LHCN-M2 (cell line): ENCODE measurements at regions not wholly inside any gene's neighbourhood (a gene's known extent, or its start where the extent isn't known, plus 50 kb on each side); places are given as distances from the start of the nearest gene placed in this dataset.
A peak's percentile ranks its signal among the peaks of the same experiment; 100 is the strongest.
"Not testable (repeated sequence)": the region's sequence is repeated elsewhere in the genome, so short reads cannot be mapped to it uniquely, and the experiment has no call there.

Experiments
- DNase-seq: peaks from one replicate; pipeline ENCODE4 v3.0.0-alpha.2; 2012; ENCODE audit warnings: low read depth

DNA sequence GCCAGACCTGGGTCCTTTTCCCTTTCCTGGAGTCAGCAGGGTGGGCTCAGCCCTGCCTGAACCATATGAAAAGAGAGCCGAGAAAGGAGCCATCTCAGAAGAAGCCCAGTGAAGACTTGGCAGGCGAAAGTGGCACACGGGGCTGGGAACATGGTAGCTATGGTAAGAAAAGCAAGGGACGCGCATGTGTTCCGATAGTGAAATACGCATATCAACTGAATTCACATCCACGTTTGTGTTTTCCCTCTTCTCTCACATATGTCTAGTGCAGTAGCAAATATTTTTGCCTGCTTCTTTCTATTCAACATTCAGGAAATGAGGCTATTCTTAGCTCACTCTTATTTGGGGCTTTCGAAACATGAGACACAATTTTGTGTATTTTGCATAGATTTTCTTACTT lies 54.1 kb upstream of the PEG3 start:
- DNase-seq, result no peak

DNA sequence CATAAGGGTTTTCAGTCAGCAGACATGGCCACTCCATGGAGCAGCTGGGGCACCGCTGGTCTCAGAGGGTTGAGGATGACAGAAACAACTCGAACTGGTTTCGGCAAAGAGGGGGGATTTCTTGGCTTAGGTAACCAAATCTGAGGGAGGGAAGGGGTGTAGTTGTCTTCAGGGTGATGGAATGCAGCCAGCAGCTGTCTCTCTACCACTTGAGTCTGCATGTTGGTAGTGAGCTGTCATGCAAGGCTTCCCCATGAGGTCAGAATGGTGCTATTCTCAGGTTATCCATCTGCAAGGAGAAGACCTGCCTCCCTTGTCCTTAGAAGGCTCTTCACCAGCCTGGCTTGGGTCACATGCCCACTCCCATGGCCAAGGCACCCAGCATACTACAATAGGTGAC lies 55.6 kb upstream of the PEG3 start:
- DNase-seq, result no peak

DNA sequence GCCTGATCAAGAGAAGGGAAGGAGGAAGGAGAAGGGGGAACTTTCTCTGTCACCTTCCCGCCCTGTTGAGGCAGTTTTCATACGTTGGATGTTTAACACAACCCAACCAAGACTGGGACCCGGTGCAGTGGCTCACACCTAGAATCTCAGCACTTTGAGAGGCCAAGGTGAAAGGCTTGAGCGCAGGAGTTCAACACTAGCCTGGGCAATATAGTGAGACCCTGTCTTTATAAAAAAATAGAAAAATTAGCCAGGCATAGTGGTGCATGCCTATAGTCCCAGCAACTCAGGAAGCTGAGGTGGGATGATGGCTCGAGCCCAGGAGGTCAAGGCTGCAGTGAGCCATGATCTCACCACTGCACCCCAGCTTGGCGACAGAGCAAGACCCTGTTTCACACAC lies 59.4 kb upstream of the PEG3 start:
- no peak for DNase-seq

DNA sequence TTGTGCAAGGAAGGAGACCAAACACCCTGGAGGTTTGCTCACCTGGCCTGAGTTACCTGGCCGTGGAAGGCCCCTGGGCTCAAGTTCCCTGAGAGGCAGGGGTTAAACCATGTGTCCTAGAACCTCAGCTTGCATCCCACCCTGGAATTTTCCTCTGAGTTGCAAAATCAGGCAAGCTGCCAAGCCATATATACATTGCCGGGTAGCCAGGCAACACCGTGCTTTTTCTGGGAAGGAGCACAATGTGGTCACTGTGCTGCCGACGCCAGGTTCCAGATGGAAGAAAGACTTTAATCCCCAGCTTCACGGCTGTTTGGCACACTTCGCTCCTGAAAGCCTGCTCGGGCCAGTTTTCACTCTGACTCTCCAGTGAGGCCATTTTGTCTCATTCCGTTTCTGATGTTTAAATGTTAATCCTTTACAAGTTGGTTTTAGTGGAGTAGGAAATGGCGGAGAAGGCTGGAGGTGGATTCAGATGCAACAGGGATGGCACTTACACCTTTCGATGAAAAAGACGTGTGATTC lies 60.1 kb upstream of the PEG3 start:
- DNase-seq, result no peak

DNA sequence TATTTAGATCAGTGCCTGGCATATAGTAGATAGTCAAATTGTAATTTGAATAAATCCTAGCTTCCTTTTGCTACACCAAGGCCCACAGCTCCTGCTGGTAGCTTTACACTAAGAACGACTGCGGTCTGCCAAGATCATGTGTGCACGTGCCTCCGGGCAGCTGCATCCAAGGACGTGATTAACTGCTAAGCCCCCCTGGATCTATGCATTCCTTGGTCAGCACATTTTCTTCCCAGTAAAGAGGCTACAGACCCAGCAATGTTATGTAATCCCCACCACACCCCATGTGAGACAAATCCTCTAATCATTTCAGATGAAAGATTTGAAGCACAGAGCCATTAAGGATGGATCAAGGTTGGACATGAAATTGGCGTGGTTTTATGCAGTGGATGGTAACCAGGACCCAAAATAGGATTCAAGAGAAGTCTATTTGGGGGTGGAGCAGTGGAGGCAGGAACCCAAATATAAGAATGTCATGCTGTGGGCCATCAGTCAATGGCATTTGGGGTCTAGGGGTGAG lies 65.2 kb upstream of the PEG3 start:
- DNase-seq, result no peak

DNA sequence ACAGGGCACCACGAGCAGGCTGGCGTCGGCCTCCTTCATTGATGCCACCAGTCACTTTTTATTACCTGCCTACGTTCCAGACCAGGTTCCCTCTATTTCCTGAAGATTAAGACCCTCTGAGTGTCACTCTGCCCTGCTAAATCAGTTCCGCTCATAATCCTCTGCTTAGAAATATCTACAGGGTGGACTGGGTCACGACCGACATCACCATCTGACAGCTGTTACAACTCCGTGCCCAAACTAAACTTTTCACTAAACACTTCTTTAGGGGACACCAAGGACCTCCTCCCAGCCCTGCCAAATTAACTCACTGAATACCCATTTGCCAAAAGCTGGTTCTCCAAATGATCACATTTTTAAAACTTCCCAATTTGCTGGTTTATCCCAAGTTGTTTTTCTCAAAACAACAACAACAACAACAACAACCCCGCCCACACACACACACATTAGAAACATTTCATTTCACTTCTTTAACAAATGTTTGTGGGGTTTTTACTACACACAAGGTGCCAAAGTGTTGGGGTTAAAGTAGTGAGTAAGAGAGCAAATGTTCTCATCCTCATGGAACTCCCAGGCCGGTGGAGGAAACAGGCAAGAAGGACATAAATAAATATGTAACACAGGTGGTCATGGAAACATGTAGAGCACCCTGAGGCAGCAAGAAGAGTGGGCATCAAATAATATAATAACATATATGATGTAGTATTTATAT lies 72.0 kb upstream of the PEG3 start:
- no peak for DNase-seq

DNA sequence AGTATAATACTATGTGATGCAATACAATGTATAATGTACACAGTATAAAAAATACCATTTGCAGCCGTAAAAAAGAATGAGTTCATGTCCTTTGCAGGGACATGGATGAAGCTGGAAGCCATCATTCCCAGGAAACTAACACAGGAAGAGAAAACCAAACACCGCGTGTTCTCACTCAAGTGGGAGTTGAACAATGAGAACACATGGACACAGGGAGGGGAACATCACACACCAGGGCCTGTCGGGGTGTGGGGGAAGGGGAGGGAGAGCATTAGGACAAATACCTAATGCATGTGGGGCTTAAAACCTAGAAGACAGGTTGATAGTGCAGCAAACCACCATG lies 72.6 kb upstream of the PEG3 start:
- DNase-seq, result not testable (repeated sequence)

DNA sequence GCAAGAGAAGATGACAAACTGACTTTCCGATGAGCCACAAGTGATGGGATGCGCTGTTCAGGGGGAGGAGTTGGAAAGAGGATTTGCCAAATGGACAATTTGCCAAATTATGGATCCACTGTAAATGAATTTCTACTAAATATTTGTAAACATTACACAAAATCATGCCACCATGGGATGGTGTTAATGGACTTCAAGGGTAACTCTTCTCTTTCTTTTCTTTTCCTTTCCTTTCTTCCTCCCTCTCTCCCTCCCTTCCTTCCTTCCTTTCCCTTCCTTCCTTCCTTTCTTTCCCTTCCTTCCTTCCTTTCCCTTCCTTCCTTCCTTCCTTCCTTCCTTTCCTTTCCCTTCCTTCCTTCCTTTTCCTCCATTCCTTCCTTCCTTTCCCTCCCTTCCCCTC lies 76.0 kb upstream of the PEG3 start:
- no peak for DNase-seq

DNA sequence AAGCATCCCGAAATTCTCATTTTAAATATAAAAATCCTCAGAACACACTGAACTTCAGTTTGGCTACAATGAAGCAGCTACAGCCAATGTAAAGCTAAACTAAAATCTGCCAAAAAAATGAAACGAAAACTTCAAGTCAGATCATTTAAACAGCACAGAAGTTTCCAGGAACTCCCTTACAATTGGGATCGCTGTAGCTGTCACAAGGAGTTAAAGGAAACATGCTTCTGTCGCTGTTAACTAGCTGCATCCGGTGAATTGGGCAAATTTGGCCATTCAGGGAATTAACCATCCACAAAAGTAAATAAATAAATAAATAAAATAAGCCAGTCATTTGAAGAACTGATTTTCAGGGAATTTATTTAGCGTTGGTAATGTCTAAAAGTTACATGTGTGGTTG lies 77.0 kb upstream of the PEG3 start:
- no peak for DNase-seq

DNA sequence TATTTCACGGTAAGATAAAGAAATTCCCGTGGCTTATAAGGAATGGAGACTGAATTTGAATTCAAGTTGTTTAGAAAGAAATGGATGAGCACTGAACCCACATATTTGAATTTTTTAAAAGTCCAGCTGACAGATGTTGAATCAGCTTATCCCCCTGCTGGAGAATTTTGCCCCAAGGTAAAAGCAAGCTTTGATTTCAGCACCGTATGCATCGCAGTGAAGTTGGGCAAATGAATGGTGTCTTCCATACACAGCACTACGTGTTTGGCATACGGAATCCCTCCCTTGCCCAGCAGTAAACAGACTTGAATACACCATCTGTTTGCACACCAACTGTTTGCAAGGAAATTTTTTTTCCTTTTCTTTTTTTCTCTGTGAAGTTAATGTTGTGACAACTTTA lies 77.5 kb upstream of the PEG3 start:
- no peak for DNase-seq

DNA sequence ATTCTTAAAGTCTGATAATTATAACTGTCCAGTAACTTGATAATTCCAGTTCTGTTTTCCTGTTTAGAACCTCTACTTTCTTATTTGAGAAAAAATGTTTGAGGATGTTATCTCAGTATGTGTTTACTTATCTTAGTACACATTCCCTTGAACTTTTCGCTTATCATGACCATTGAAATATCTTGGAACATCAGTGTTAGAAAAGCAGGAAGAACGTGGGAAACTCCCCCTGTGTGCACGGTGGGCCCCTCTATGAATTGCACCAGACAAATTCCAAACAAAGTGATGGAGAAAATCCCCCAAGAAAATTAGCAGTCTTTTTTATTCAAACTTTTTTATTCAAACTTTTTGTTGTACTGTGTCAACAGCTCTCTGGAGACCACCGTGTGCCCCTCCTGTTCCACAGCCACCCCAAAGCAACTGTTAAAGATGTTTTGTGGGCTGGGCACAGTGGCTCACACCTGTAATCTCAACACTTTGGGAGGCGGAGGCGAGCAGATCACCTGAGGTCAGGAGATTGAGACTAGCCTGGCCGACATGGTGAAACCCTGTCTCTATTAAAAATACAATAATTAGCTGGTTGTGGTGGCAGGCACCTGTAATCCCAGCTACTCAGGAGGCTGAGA lies 78.3 kb upstream of the PEG3 start:
- DNase-seq, result no peak

DNA sequence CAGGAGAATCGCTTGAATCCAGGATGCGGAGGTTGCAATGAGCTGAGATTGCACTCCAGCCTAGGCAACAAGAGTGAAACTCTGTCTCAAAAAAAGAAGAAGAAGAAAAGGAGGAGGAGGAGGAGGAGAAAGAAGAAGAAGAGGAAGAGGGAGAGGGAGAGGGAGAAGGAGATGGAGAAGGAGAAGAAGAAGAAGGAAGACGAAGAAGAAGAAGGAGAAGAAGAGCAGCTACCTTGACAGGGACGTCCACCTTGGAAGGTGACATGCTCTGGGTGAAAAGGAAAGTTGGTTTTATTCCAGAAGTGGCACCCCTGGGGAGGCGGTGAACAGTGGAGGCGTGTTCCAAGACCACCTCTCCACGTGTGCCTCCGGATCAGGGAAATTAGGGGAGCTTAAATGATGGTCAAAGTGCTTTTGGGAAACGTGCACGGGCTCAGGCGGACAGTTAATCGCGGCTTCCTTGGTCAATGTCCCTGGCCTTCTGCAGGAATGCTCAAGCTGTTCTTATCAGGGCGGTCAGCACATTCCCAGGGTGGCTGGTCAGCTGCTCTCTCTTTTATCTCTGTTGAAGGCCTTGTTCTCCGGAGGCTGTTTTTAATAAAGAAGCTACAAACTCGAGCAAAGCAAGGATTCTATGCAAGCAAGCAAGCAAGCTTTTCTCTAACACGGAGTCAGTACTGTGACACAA lies 78.9 kb upstream of the PEG3 start:
- no peak for DNase-seq

DNA sequence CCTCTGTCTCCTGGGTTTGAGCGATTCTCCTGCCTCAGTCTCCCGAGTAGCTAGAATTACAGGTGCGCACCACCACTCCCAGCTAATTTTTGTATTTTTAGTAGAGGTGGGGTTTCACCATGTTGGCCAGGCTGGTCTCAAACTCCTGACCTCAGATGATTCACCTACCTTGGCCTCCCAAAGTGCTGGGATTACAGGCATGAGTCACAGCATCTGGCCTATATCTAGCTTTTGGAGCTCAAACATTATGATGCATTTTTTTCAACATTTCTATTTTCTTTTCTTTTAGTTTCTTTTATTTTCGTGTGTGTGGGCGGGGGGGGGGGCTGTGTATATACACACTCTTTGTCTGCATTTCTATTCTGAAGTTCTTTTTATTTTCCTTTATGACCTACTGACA lies 85.6 kb upstream of the PEG3 start:
- DNase-seq, result not testable (repeated sequence)

DNA sequence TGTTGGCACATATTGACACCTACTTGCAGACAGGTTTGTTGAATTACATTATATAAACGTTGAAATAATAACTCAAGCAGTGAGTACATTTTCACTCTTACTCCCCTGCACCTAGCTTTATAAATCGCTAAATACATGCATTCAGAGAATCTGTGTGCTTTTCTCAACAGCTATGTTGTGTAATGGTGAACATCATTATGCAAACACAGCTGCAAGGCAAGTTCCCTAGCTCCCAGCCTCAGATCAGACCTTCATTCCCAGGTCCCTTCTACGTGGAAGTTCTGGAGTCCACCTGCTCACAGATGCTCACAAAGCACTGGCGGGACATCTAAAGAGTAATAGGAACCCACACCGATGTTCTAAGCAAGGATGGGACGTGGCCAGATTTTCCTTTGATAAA lies 86.8 kb upstream of the PEG3 start:
- no peak for DNase-seq

DNA sequence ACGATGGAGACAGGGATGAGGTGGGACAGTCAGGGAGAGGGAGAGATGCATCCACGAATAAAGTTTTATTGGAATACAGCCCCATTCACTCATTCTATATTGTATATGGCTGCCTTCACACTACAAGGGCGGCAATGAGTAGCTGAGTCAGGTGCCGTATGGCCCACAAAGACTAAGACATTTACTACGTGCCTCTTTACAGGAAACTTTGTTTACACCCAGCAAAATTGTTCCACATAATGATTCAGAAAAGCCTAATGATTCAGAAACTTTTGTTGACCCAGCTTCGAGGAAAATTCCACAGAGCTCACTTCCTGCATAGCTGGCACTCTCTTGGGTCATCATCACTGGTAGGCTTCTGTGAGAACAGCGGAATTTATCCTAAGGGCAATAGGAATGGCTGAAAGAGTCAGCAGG lies 87.3 kb upstream of the PEG3 start:
- DNase-seq, result peak; percentile 1

DNA sequence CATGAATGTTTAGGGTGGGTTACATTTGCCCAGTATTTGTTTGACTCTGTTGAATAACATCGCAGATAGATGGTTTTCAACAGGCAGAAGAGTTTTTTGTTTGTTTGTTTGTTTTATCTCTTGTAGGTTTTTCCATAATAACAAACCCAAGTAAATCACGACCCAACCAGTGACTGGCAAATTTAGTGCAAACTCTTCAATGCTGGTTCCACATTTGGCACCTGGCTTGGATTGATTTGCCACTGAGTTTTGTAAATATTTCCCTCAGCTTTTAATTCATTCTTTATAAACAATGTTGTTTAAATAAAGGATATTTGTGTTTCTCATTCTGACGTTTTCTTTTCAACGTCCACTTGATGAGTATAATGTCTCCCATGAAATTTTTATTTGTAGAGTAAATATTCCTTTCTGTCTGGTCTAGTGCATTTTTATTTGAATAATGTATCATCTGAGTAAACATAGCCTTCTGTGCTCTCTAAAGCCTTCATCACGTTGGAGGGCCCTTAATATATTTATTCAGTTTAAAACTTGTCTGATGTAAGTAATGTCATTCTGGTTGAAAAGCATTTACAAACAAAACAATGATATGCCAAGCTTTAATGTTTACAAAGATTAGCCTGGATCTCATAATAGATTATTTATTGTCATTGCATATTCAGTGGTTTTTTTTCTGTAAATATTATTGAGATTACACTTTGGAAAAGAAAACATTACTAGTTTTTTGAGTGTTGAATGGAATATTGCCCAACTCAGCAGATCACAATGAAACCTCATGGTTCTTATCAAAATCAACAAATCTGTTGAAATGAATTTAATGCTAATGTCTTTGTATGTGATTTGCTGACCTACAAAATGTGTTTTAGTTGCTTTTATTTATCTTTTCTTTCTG lies 90.4 kb upstream of the PEG3 start:
- DNase-seq, result no peak

DNA sequence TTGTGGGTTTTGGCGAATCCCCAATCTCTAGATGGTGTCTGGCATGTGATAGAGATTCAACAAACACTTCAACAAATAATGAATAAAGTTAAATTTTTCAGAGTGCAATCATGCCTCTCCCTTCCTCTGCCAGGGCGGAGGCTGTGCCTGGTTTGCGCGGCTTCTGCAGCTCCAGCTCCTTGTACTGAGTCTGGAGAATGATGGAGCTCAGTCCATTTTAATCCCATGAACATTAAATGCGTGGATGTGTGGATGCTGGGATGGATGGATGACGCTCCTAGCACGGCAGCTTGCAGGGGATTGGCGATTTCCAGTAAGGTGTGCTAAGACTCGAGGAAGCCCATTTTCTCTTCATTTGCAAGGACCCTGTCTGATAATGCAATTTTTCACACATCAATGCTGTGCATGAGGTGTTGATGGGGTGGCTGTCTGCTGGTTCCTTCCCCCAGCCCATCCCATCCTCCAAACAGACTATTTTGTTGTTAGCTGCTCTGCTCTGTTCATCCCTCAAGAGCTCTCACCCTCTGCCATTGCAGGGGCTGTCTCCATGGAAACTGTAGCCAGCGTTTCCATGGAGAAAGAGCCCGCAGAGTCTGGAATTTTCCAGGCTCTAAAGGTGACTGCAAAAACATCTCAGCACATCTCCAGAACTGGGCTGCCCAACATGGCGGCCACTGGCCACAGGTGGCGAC lies 92.6 kb upstream of the PEG3 start:
- DNase-seq, result no peak

DNA sequence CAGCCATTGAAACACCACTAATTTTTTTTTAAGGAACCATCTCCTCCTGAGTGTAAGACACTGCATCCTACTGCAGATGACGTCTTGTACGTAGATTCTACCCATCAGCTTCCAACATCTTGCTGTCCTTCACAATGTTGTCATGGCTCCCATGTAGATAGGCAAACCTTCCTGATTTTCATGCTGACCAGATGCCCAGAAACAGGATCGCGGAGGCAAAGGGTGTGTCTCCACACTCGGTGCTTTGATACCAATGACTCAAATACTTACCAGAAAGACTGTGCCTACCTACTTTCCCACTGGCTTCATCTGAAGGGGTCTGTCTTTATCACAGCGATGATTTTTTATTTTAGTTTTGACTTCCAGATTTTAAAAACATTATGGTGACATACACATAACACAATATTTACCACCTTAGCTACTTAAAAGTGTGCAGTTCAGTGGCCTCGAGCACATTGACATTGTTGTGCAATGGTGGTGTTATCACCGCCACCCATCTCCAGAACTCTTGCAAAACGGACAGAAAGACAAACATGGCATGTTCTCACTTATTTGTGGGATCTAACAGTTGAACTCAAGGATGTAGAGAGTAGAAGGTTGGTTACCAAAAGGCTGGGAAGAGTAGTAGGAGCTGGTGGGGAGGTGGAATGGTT lies 94.0 kb upstream of the PEG3 start:
- no peak for DNase-seq

DNA sequence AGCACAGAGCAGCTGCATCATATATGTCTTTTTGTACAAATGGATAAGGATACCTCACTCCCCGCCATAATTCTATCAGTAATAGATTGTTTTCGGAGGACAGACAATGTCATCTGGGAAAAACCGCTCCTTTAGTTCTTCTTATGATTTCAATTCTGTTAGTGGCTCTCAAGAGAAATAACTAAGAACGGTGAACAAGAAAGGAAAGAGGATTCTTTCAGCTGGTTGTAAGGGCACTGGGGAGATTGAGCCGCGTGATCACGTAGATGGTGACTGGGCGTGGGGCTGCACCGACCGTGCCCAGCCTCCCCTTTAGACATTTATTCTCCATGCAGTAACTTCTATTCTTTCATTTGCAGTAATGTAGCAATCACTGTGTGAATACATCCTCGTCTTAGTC lies 99.4 kb upstream of the PEG3 start:
- DNase-seq, result no peak

DNA sequence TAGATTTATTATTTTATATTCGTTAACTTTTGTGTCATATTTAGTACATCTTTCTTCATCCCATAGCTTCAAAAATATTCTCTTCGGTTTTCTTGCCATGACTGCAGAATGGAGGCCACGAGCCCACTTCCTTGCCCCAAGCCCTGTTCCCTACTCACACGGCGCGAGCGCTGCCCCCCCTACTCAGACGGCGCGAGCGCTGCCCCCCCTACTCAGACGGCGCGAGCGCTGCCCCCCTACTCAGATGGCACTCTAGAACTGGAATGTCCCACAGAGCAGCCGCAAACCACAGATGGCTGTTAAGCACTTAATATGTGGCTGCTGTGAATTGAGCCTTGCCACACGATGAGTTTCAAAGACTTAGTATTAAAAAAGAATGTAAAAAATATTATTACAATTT lies 102.2 kb upstream of the PEG3 start:
- DNase-seq, result no peak

DNA sequence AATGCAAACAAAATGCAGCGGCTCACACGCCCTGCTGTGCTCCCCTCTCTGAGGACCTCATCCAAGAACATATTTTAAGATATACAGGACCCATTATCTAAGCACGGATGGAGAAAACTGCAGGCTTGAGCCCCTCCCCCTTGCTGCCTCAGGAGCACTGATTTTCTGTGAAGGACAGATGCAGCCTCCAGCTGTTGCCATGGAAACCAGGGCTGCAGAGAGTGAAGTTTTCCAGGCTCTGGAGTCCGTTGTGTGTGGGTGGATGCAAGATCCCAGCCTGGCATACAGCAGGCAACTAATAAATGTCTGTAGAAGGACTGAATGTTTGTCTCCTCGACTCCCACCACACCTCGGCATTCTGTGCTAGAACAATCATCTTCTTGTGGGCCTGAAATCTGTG lies 105.6 kb upstream of the PEG3 start:
- no peak for DNase-seq
